ENCODE measurements at regions not wholly inside any gene's neighbourhood (a gene's known extent, or its start where the extent isn't known, plus 50 kb on each side); places are given as distances from the start of the nearest gene placed in this dataset.

DNA sequence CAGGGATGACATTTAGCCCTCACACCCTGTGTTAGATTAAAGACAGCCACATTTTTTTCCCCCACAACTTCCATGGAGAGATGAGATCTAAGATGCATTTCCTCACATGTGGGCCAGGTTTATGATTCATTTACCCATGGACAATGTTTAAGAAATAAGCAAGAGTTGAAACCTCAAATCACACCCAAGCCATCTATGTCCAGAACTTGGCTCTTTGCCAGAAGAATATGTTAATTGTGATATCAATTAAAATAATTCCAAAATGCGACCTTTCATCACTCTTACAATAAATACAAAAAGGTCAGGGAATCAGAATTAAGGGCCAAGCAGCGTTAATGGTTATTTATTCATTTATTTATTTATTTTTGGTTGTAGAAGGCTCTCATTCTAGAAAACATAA, 1376.9 kb upstream of the TMEM132C start:
- Histone ChIP-seq H3K36me3 (no peaks in the 10 kb centered on the region), H3K27ac (no peak overlapping the region), H3K4me1 (no peaks in the 10 kb centered on the region), H3K9me3 (no peaks in the 10 kb centered on the region), H3K27me3 (peaks cover 0 to 11% (median 0%) of the 10 kb centered on the region in 4 donors), H3K4me3 (no peak overlapping the region)
- intact Hi-C loops (cut with DNase I): no loop called here
- no peak for TF ChIP-seq POLR2A (IDR thresholded peaks at IDR 0.05)
- TF ChIP-seq, protein P1, sequence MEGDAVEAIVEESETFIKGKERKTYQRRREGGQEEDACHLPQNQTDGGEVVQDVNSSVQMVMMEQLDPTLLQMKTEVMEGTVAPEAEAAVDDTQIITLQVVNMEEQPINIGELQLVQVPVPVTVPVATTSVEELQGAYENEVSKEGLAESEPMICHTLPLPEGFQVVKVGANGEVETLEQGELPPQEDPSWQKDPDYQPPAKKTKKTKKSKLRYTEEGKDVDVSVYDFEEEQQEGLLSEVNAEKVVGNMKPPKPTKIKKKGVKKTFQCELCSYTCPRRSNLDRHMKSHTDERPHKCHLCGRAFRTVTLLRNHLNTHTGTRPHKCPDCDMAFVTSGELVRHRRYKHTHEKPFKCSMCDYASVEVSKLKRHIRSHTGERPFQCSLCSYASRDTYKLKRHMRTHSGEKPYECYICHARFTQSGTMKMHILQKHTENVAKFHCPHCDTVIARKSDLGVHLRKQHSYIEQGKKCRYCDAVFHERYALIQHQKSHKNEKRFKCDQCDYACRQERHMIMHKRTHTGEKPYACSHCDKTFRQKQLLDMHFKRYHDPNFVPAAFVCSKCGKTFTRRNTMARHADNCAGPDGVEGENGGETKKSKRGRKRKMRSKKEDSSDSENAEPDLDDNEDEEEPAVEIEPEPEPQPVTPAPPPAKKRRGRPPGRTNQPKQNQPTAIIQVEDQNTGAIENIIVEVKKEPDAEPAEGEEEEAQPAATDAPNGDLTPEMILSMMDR (IDR thresholded peaks at IDR 0.05): no peak
- no peak for DNase-seq
- WGBS, 2 donors: 48 to 66% methylated on average over 2 of the region's 2 CpGs

DNA sequence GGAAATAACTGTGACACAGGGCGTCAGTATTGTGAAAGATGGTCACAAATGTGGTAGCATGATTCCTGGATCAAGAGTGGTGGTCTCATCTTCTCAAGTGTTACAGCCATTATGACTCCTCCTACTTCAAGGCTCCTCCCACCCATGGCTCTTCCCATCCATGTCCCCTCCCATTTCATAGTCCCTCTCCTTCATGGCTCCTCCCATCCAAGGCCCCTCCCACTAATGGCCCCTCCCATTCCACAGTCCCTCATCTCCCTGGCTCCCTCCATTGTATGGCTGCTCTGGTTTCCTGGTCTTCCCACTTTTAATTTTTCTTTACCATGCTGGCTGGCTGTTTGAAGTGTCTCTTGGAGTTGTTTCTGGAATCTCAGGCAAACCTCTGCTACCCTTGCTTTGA, 1375.2 kb upstream of the TMEM132C start:
- TF ChIP-seq, protein P1 (IDR thresholded peaks at IDR 0.05): no peak
- no peak for TF ChIP-seq POLR2A (IDR thresholded peaks at IDR 0.05)
- Histone ChIP-seq H3K36me3 (no peaks in the 10 kb centered on the region), H3K27ac (no peak overlapping the region), H3K4me1 (peaks cover 0 to 5% (median 0%) of the 10 kb centered on the region in 3 donors), H3K4me3 (no peak overlapping the region), H3K9me3 (no peaks in the 10 kb centered on the region), H3K27me3 (no peaks in the 10 kb centered on the region)
- no peak for DNase-seq
- intact Hi-C loops (cut with DNase I): no loop called here
- WGBS, 2 donors: 75 to 93% methylated on average over 1 of the region's 1 CpG

DNA sequence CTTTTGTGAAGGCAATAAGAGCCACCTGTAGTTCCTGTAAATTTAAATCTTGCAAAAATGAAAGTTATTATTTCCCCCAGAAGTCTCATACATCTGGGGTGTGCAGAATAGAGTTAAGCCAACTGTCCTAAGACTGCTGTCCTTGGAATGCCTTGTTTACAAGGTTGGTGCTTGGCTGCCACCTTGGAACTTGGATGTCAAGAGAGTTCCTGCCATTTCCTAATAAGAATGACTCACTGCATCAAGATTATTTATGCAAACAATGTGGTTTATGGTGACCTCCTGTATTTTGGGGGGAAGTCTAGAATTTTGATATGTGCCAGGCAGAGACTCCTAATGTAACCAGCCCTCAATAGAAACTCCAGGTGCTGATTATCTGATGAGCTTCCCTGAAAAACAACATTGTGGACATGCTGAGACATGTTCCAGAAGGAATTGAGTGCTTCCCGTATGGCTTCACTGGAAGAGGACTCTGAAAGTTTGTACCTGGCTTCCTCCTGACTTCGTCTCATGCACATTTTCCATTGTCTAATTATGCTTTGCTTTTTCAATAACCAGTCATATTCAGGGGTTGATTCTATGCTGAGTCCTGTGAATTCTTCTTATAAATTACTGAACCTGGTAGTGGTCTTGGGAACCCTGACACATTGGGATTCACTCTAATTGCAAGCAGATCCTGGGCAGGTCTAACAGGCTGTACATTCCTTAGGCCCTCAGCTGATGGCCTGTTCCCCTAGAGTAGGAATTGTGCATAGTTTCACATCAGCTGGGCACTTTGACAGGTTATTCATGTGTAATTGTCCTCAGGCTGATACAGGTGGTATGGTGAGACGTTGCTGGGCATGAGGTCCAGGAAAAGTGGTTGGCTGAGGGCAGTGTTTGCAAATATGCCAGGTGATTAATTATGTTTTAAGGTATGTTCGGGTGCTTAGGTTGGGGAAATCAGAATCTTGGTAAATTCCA, 1370.7 kb upstream of the TMEM132C start:
- Histone ChIP-seq H3K36me3 (no peaks in the 10 kb centered on the region), H3K9me3 (no peaks in the 10 kb centered on the region), H3K27ac (no peak overlapping the region), H3K27me3 (no peaks in the 10 kb centered on the region), H3K4me1 (peaks cover 0 to 5% (median 0%) of the 10 kb centered on the region in 3 donors), H3K4me3 (no peak overlapping the region)
- intact Hi-C loops (cut with DNase I): no loop called here
- no peak for DNase-seq
- TF ChIP-seq, protein P1 (IDR thresholded peaks at IDR 0.05): no peak
- TF ChIP-seq POLR2A (IDR thresholded peaks at IDR 0.05): no peak
- WGBS, 2 donors: 34 to 49% methylated on average over 4 of the region's 4 CpGs

DNA sequence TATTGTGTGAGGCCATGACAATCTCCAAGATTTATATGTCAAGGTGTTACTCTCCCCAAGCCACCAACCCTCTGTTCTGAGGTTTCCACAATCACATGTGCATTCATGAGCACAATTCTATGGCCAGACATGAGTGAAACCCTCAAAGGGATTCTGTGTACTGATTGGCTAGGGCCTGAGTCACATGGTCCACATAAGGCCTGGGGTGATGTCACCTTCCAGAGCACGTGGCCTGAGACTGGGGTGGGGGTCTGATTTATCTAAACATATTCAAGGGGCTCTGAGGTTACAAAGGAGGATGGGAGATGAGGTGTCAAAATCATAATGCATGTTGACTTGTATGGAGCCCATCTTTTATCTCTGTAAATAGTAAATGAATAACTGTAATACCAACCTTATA, 1369.9 kb upstream of the TMEM132C start:
- intact Hi-C loops (cut with DNase I): no loop called here
- Histone ChIP-seq H3K4me1 (peaks cover 0 to 5% (median 0%) of the 10 kb centered on the region in 3 donors), H3K4me3 (no peak overlapping the region), H3K36me3 (no peaks in the 10 kb centered on the region), H3K27ac (no peak overlapping the region), H3K27me3 (no peaks in the 10 kb centered on the region), H3K9me3 (no peaks in the 10 kb centered on the region)
- WGBS, 2 donors: 31 to 55% methylated on average over 1 of the region's 1 CpG
- no peak for TF ChIP-seq POLR2A (IDR thresholded peaks at IDR 0.05)
- TF ChIP-seq, protein P1 (IDR thresholded peaks at IDR 0.05): no peak
- no peak for DNase-seq

DNA sequence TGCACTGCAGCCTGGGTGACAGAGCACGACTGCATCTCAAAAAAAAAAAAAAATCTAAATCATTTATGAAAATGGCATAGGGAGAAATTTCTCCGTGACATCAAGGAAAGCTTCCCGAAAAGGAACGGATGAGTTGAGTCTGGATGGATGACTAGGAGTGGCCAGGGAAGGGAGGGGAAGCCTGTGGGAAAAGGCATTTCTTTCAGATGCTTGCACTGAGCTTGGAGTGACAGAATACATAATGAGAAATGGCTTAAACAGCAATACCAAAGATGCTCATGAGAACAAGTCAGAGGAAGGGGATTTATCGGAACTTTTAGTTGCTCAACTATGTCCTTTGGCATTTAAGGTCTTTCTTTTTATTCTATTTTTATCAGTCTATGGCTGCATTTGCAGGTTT, 1369.2 kb upstream of the TMEM132C start:
- Histone ChIP-seq H3K9me3 (no peaks in the 10 kb centered on the region), H3K27me3 (no peaks in the 10 kb centered on the region), H3K36me3 (no peaks in the 10 kb centered on the region), H3K4me3 (no peak overlapping the region), H3K27ac (no peak overlapping the region), H3K4me1 (peaks cover 0 to 5% (median 0%) of the 10 kb centered on the region in 3 donors)
- WGBS, 2 donors: 72 to 93% methylated on average over 5 of the region's 5 CpGs
- DNase-seq: no peak
- no peak for TF ChIP-seq POLR2A (IDR thresholded peaks at IDR 0.05)
- TF ChIP-seq, protein P1 (IDR thresholded peaks at IDR 0.05): no peak
- intact Hi-C loops (cut with DNase I): no loop called here
